ENCODE measurements at regions not wholly inside any gene's neighbourhood (a gene's known extent, or its start where the extent isn't known, plus 50 kb on each side); places are given as distances from the start of the nearest gene placed in this dataset.

DNA sequence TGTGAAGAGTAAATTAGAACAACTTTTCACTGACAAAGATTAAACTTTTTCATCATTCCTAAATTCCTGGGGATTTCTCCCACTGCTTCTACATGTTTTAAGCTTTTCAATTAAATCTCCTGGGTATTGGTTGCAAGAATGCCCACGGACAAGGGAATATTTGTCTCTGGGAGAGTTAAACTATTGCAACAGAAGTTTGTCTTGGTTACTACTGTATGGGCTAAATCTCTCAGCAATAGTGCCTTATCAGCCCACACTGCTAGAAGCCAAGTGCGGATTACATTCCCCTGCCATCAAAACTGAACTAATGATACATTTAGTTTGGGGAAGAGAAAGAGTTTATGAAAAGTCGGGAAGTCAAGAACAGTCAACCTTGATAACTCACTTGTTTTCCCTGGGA is 528.2 kb upstream of the C9orf72 start:
- Histone ChIP-seq H3K27me3 (no peaks in the 10 kb centered on the region), H3K27ac (no peak overlapping the region), H3K4me3 (no peak overlapping the region), H3K4me1 (no peaks in the 10 kb centered on the region), H3K36me3 (no peaks in the 10 kb centered on the region), H3K9me3 (no peaks in the 10 kb centered on the region)
- no peak for DNase-seq
- intact Hi-C loops (cut with DNase I), result no loop called here
- no peak for TF ChIP-seq CTCF (IDR thresholded peaks at IDR 0.05)
- TF ChIP-seq POLR2A (IDR thresholded peaks at IDR 0.05), result no peak
- WGBS, 2 donors, result 69 to 75% methylated on average over 3 of the region's 3 CpGs

GRCh38 chr9:28105001-28105400 is 531.7 kb upstream of the C9orf72 start:
- no peak overlapping the region for H3K4me3 ChIP-seq
- H3K27ac ChIP-seq, result no peak overlapping the region
- TF ChIP-seq CTCF (IDR thresholded peaks at IDR 0.05) (no peak), POLR2A (IDR thresholded peaks at IDR 0.05) (no peak)
- no peaks in the 10 kb centered on the region for H3K9me3 ChIP-seq
- no peaks in the 10 kb centered on the region for H3K27me3 ChIP-seq
- no peaks in the 10 kb centered on the region for H3K4me1 ChIP-seq
- intact Hi-C loops (cut with DNase I), result no loop called here
- no peak for DNase-seq
- H3K36me3 ChIP-seq, result no peaks in the 10 kb centered on the region
- WGBS, 2 donors, result 52 to 81% methylated on average over 2 of the region's 2 CpGs

DNA sequence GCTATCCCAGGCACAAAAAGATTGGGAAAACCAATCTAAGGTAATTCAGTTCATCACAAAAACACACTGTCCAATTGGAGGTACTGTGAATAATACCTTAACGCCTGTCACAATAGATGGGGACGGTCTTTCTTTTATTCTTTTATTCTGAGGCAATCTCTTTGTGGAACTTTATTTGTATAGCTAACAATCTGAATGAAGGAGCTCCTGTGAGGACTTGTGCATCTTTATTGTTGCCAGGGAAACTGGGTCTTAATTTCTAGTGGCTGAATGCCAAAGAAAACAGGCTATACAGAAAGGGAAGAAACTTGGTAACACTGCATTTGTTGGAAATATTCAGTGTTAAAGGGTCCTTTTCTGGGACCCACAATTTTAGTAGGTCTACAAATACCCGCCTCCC is 546.9 kb upstream of the C9orf72 start:
- TF ChIP-seq CTCF (IDR thresholded peaks at IDR 0.05) (no peak), POLR2A (IDR thresholded peaks at IDR 0.05) (no peak)
- DNase-seq, result no peak
- no peaks in the 10 kb centered on the region for H3K9me3 ChIP-seq
- H3K4me1 ChIP-seq, result peaks cover 0 to 11% (median 0%) of the 10 kb centered on the region in 3 donors
- no peak overlapping the region for H3K4me3 ChIP-seq
- no peaks in the 10 kb centered on the region for H3K36me3 ChIP-seq
- 53 to 54% methylated on average over 3 of the region's 3 CpGs for WGBS, 2 donors
- no peaks in the 10 kb centered on the region for H3K27me3 ChIP-seq
- H3K27ac ChIP-seq, result no peak overlapping the region
- intact Hi-C loops (cut with DNase I), result no loop called here

DNA sequence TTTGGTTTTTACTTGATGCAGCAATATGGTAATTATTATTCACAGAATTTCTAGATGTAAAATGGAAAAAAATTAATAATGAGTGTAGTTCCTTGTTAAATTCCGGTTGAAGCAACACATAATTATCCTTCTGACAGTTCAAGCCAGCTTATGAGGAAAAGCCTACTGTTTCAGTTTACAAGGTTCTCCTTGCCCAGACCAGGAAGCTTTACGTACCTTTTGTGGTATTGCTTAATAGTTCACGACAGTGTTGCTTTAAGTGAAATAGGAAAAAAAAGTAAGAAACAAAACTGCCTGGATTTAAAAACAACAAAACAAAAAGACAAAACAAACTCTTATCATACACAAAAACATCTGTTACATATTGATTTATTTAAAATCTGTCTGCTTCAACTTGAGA is 547.3 kb upstream of the C9orf72 start:
- Histone ChIP-seq H3K36me3 (no peaks in the 10 kb centered on the region), H3K4me3 (no peak overlapping the region), H3K4me1 (peaks cover 0 to 11% (median 0%) of the 10 kb centered on the region in 3 donors), H3K27ac (no peak overlapping the region), H3K27me3 (no peaks in the 10 kb centered on the region), H3K9me3 (no peaks in the 10 kb centered on the region)
- WGBS, 2 donors, result 16 to 27% methylated on average over 3 of the region's 3 CpGs
- no peak for DNase-seq
- intact Hi-C loops (cut with DNase I), result no loop called here
- no peak for TF ChIP-seq CTCF (IDR thresholded peaks at IDR 0.05)
- TF ChIP-seq POLR2A (IDR thresholded peaks at IDR 0.05), result no peak

- Histone ChIP-seq H3K9me3 (no peaks in the 10 kb centered on the region), H3K27ac (no peak overlapping the region), H3K4me1 (peaks cover 0 to 11% (median 0%) of the 10 kb centered on the region in 3 donors), H3K36me3 (no peaks in the 10 kb centered on the region), H3K4me3 (no peak overlapping the region), H3K27me3 (no peaks in the 10 kb centered on the region)
- intact Hi-C loops (cut with DNase I), result no loop called here
- WGBS, 2 donors, result 38 to 45% methylated on average over 3 of the region's 3 CpGs
- no peak for DNase-seq
- TF ChIP-seq CTCF (IDR thresholded peaks at IDR 0.05) (no peak), POLR2A (IDR thresholded peaks at IDR 0.05) (no peak)
Observed at GRCh38 chr9:28121366-28121765, 548.1 kb upstream of the C9orf72 start.
